GM21737 (cell line): ENCODE measurements at regions not wholly inside any gene's neighbourhood (a gene's known extent, or its start where the extent isn't known, plus 50 kb on each side); places are given as distances from the start of the nearest gene placed in this dataset.
"Not testable (repeated sequence)": the region's sequence is repeated elsewhere in the genome, so short reads cannot be mapped to it uniquely, and the experiment has no call there.

ENCODE experiments used
- ATAC-seq: cut with Tn5 transposase; IDR thresholded peaks from one replicate; pipeline ENCODE4 v1.9.1; 2021; ENCODE audit warnings: mild to moderate bottlenecking, moderate library complexity; ENCODE audit not compliant: unreplicated experiment

DNA sequence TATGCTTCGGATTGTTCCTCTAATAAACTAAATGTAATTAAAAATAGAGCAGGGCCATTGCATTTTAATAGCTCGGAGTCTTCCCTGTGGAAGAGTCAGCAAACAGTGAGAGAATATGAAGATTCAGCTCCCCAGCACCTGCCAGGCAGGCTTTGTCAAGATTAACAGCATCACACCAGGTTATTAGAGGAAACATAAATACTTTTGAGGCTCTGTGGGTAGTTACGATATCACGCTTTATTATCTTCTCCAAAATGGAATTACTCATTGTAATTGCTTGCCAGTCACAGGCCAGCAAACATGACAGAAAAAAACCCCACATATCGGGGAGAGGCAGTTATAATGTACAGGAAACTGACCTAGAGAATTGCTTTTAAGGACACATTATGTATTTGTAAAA, 303.9 kb downstream of the CPS1 start:
- ATAC-seq: no peak

DNA sequence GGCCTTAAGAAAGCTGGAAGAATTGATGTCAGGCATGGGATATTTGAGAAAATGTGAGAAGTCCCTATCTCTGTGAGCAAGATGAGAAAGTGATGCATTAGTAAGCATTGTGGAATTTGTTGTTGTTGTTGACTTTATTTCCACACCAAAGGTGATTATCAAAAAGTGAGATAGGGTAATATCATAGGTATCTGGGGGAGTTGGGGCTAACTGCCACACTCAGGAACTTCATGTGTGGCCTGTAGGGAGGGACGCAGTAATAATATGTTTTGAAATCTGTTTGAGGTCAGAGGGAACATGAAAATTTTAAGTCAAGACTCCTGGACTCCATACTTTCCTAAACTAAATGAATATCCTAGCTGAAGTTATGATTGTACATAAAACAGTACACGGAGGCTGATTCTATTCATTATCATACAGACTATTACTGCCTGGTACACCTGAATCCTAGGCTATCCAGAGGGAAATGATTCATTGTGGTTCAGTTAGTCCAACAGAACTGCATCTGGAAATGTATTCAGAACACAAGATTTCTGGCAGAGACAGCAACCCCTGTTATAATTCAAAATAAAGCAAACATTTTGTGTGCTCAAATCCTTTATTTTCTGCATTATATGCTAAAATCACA, 304.8 kb downstream of the CPS1 start:
- ATAC-seq: no peak

DNA sequence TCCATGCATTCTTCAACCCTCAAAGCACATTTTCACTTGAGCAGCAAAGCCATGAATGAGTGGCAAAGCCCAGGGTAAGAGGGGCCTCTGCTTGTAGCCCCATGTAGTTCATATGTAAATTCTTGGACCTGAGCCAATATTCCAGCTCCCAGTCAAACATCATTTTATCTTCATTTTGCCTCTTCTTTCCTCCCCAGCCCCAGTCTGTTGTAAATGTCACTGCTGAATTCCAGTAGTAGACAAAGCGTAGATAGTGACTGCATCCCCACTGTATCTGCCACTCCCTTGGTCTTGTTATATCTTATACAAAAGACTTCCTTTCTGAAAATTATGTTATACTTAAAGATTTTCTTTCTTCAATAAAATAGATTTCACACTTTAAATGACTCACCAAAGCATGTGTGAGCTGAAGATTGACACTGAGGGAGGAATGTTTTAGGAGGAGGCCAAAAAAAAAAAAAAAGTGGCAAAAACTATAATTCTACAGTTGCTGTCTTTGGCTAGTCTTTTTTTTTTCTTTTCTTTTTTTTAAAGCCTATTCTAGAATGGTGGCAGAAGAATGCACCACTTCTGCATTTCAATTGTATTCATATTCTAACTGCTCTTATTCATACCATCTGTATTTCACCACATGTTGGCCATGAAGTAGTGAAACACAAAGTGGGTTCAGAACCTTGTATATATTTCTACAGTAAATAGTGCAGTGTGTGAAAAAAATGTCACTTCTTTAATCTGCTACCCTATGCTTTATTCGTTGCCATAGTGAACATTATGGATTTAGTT, 306.1 kb downstream of the CPS1 start:
- no peak for ATAC-seq

DNA sequence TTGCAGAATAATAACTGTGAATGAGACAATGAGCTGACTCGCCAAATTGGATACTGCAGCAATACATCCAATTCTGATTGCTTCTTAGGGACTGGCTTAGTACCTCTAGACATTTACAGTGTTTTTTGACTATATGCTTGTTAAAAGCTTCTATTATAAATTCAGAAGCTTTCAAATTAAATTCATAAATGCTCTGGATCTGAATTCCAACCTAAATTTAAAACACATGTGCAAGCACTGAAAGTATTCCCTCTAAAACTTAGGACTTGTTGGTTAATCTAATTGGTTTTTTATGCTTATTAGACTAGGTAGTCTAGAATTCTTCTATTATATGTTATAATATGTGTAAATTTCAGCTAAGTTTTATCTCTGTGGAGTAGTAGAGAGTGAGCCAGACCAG, 306.9 kb downstream of the CPS1 start:
- no peak for ATAC-seq

DNA sequence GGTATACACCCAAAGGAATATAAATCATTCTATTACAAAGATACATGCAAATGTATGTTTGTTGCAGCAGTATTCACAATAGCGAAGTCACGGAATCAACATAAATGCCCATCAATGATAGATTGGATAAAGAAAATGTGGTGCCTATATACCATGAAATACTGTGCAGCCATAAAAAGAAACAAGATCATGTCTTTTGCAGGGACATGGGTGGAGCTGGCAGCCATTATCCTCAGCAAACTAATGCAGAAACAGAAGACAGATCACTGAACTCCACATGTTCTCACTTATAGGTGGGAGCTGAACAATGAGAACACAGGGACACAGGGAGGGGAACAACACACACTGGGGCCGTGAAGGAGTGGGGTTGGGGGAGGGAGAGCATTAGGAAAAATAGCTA, 315.2 kb downstream of the CPS1 start:
- not testable (repeated sequence) for ATAC-seq

DNA sequence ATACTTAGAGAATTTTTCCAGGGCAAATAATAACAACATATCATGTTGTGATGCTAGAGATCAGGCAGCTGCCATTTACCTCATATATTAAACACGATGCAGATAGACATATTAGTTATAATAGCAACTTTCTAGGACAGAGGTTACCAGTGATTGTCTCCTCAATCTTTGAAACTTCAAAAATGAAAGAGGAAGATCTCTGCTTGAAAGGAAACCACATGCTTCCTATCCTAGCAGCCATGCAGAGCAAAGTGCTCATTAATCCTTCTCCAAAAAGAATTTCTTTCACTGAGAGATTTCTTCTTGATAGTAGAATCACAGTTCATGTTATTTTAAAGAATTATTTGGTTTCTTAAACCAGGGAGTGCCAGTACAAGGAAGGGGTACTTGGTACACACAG, 317.2 kb downstream of the CPS1 start:
- ATAC-seq: no peak

DNA sequence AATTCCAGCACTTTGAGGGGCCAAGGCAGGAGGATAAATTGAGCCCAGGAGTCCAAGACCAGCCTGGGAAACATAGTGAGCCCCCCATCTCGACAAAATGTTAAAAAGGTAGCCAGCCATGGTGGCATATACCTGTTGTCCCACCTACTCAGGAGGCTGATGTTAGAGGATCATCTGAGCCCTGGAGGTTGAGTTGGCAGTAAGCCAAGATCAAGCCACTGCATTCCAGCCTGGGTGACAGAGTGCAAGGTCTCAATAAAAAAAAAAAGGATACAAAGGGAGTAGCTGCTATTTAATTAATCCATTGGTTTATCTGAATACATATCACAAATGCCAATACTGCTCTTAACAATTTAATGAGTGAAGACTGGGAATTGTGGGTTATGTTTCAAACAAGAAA, 327.8 kb downstream of the CPS1 start:
- no peak for ATAC-seq

DNA sequence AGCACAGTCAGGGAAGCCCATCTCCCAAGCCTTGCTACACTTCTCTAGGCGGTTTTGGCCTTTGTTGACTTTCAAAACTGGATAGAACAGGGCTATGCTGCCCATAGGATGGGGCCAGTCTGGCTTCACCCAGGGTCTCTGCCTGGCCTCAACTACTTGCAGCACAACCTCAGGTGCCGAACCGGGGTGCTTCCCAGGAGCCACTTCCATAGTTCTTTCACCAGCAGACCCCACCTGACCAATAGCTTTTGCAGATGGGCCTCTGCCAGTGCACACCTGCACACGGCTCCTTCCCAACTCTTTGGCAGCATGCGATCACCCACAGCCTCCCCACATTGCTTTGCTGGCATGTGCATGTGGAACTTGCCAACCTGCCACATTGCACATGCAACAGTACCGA, 331.6 kb downstream of the CPS1 start:
- ATAC-seq: no peak

DNA sequence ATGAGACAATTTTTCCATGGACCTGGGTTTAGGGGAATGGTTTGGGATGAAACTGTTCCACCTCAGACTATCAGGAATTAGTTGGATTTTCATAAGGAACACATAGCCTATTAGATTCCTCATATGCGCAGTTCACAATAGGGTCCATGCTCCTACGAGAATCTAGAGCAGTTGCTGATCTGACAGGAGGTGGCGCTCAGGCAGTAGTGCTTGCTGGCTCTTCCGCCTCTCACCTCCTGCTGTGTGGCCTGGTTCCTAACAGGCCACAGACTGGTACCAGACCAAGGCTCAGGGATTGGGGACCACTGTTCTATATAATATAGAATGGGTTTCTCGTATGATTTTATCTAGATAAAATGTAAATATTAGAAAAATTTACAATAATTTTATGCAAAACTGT, 338.7 kb downstream of the CPS1 start:
- no peak for ATAC-seq

DNA sequence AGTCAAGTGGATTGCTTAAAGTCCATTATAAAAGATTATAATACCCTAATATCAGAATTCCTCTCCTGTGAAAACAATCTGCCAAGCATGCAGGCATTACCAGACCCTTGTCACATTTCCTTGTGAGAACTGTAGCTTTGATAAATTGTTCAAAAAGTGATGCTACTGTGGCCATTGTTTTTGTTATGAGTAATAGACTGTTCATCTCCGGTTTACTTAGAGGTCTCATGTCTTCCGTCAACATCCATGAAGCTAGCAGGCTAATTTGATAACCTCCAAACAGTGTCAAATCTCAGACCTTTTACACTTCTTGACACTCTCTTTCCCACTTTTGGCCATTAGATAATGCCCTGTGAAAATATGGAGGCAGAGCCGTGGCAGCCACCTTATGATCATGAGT, 342.7 kb downstream of the CPS1 start:
- ATAC-seq: no peak

DNA sequence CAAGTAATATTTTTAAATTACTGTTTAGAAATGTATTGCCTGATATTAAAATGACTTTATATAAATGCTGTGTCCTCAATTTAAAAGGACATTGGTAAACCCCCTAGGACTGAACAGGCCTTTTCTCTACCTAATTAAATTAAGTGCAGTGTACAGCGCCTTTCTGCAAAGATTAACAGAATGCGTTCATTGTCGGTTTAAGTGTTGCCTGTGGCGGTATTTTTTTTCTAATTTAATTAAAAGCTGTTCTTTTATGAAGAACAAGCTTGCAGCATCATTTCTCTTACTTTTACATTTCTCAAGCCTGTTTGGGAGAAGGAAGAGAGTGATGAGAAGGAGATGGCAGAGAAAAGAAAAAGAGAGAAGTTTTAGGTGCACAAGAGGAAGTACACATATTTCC, 344.9 kb downstream of the CPS1 start:
- ATAC-seq: no peak

DNA sequence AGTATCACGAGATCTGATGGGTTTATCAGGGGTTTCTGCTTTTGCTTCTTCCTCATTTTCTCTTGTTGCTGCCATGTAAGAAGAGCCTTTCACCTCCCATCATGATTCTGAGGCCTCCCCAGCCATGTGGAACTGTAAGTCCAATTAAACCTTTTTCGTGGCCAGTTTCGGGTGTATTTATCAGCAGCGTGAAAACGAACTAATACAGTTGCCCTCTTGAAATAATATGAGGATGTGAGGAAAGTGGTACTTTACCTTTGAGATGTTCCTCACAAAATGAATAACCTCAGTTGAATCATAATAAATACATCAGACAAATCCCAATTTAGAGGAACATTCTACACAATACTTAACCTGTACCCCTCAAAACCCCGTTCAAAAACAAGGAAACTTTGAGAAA, 356.4 kb downstream of the CPS1 start:
- ATAC-seq: no peak

DNA sequence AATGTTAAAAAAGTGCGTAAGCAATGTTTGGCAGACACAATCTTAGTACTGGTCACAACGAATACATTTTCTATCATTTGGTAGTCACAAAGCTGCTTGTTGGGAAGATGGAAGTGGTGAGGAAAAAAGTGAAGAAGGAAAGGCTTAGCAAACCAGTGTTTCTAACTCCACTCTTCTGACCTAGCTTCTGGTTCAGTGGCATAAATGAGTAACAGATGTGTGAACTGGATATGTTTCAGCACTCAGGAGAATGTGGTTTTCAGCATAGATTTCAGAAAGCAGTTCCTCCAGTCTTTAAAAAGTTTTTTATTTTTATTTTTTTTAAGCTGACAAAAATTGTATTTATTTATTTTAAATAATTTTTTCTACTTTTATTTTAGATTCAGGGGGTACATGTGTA, 357.1 kb downstream of the CPS1 start:
- no peak for ATAC-seq

DNA sequence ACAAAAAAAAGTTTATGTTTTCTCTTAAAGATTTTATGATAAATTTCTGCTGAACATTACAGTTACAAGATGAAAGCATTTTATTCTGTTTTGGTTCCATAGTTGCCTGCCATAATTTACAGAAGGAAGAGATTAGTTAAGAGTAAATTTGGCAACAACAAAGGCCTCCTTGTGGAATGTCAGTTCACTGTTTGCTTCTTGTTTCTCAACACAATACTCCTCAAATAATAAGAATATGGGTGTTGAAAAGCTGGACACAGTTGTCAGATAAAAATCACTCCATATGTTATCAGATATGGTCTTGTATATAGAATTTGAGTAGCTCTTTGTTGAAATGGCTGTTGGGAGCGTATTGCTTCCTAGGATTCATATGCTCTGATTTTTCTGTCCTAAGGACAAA, 359.5 kb downstream of the CPS1 start:
- no peak for ATAC-seq

DNA sequence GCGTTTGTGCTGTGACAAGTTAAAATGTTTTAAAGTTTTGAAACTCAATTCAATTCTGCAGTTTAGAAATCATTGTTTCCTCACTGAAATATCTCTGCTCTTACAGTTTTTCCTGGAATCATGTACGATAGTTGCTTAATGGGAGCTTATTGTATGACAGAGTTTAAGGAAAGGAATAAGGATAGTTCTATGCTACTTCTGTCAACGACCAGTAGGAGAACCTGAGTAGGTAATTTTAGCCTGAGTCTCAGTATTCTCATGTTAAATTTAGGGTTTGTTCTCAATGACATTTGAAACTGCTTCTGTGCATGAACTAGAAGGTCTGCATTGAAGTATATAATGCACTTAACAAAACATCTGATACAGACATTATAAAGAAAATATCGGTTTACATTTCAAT, 361.1 kb downstream of the CPS1 start:
- ATAC-seq: no peak

DNA sequence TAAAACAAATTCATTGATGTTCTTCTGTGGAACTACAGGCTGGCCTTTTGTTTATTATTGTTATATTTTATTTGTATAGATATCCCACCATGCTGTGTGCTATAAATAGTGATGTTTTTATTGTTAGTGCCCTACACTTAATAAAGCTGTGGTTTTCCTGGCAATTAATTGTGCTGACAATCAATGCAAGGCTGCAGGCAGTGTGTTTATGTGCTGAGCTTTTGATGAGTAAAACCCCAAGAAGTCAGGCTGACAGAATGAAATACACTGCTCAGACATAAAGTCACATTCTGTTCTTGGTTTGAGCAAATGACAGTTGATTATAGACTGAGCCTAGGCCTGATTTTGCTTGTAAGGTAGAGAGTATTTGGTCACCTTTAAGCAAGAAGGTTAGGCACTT, 362.7 kb downstream of the CPS1 start:
- no peak for ATAC-seq

DNA sequence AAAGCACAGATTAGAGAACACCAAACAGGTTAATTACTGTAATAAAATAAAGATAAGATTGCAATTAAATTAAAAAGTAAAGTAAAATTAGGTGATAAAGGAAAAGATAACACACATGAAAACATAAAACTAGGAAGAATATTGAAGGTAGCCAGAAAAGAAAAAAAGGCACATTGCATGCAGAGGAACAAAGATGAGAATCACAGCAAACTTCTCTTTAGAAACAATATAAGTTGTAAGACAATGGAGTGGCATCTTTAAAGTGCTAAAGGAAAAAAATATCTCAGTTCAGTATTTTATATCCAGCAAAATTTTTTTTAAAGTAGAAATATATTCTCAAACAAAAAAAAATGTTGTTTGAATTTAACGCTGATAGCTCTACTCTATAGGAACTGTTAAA, 366.0 kb downstream of the CPS1 start:
- ATAC-seq: no peak

DNA sequence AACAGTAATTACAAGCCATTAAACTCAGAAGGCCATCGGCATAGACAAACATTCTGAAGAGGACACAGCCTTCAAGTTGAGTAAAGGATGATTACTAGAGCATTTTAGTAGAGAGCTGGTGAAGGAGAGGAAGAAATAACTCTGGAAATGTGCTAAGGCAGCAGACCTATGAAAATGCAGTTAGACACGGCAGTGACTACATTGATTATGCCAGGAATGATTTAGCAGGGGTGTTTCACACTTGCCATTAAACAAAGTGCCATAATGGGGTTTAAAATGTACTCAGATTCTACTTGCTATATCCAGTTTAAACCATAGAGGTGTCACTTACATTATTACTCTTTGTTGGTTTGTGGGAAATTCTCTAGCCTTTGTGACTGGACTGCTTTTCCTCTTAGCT, 372.3 kb downstream of the CPS1 start:
- ATAC-seq: no peak

DNA sequence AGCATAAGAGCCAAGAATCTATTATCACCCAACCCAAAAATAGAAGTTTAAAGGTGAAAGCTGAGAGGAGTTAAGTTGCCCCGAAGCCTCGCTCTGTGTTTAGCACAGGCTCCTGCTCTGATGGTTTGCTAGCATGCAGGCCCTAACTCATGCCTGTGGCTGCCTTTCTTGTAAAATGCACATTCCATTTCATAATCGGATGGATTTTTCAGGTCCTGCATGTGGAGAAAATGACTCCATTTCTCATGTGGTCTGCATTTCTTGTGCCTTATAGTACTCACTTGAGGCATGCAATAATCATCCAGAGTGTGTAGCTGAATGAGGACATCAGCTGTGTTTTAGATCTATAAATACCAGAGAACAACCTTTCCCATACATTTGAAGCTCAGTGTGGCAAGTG, 381.8 kb downstream of the CPS1 start:
- ATAC-seq: no peak

DNA sequence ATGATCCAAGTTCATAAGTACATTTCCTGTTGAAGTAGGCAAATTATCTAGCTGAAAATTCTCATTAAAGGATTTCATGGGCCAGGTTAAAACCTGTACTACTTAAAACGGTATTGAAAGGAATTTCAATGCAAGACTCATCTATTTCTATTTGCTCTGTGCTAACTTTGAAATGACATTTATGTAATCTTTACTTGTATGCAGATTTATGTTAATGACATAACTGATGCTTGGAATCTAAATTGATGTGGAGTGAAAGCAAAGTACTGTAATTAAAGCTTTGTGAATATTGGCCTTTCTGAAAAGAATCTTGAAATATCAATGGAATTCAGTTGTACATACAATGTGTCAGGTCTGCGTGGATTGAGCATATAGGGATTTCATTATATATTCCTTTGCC, 390.0 kb downstream of the CPS1 start:
- no peak for ATAC-seq

DNA sequence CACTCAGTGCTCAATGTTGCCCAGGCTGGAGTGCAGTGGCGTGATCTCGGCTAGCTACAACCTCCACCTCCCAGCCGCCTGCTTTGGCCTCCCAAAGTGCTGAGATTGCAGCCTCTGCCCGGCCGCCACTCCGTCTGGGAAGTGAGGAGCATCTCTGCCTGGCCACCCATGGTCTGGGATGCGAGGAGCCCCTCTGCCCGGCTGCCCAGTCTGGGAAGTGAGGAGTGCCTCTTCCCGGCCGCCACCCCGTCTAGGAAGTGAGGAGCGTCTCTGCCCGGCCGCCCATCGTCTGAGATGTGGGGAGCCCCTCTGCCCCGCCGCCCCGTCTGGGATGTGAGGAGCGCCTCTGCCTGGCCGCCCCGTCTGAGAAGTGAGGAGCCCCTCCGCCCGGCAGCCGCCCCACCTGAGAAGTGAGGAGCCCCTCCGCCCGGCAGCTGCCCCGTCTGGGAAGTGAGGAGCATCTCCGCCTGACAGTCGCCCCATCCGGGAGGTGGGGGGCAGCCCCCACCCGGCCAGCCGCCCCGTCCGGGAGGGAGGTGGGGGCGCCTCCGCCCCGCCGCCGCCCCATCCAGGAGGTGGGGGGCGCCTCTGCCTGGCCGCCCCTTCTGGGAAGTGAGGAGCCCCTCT, 394.1 kb downstream of the CPS1 start:
- ATAC-seq: not testable (repeated sequence)

DNA sequence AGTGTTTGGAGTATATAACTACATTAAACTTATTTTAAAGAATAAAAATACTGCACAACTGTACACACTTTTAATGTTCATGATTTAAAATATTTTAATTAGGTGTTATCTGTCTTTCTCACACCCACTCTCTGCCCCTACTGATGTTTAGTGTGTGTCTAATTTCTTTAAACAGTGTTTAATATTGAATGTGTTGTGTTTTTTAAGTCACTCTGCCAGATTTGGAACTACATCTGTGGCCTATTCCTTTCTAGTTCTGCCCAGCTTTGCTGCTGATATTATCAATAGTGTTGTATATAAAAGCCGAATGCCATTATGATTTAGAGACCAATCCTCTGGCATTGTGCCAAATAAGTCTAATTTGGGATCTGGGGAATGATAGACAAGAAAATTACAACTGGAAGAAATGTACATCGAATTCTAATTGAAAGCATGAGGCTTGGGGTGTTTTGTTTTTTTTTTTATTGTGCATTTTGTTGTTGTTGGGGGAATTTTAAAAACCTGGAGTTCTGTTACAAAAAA, 398.0 kb downstream of the CPS1 start:
- ATAC-seq: no peak
